ENCODE measurements at regions not wholly inside any gene's neighbourhood (a gene's known extent, or its start where the extent isn't known, plus 50 kb on each side); places are given as distances from the start of the nearest gene placed in this dataset.
A peak's percentile ranks its signal among the peaks of the same experiment; 100 is the strongest.

DNA sequence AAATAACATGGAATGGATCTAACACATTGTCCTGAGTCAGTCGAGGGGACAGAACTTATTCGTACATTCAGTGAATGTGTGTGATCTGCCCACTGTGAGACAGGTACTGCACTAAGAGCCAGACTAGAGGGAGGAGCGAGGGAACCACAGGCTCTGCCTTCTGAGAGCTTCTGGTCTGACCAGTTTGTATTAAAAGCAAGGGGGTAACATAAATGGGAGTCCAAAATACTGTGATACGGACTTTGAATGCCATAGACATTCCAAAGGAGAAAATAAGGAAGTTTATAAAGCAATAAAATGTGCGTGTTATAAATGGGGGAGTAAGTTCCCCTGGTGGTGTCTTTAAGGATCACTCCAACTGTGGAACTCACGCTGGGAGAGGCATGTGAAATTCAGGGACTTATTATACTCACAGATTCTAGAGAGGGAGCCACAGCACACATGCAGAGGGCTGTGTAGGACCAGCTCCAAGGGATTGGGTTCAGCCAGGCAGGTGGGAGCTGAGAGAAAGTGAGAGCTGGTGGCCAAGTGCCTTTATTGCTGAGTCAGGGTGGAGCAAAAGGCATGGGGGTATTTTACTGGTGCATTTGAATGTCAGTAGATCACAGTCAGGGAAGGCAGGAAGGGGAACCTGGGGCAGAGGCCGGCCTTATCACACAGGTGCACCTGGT is 186.5 kb upstream of the WWC1 start:
- Histone ChIP-seq H2BK15ac (ENCODE audit: low read depth, poor library complexity, severe bottlenecking) (no peak overlapping the region), H3K9ac (ENCODE audit: low read length) (no peak overlapping the region), H2AK5ac (ENCODE audit: low read length, severe bottlenecking) (peak overlapping the region; percentile 26), H3K27ac (ENCODE audit: low read length, poor library complexity, severe bottlenecking) (peak overlapping the region; percentile 52), H3K4ac (ENCODE audit: low read depth in 1 of 2, low read length in 2 of 2) (no peak overlapping the region), H3K9me3 (ENCODE audit: control insufficient read depth, low read length) (no peaks in the 10 kb centered on the region), H3K14ac (ENCODE audit: low read length in 2 of 2) (no peak overlapping the region), H3K4me3 (ENCODE audit: insufficient read depth in 1 of 2, low read depth in 1 of 2, low read length in 2 of 2) (no peak overlapping the region), H4K91ac (ENCODE audit: low read length) (no peak overlapping the region), H2AFZ (ENCODE audit: low read depth, low read length) (no peak overlapping the region), H3K18ac (ENCODE audit: low read depth in 1 of 2, low read length in 2 of 2) (no peak overlapping the region), H2BK5ac (ENCODE audit: low read depth, low read length, poor library complexity, severe bottlenecking) (no peak overlapping the region), H3K36me3 (ENCODE audit: control insufficient read depth in 1 of 2, insufficient read depth in 2 of 2, low read depth in 1 of 2, low read length in 2 of 2) (peaks cover 0 to 12% of the 10 kb centered on the region in 2 experiments), H2BK120ac (ENCODE audit: low read depth, low read length) (no peak overlapping the region), H3K27me3 (ENCODE audit: control insufficient read depth in 1 of 2, insufficient read depth in 1 of 2, low read length in 2 of 2) (peaks cover 0 to 3% of the 10 kb centered on the region in 2 experiments), H3K23ac (ENCODE audit: low read length in 2 of 2) (no peak overlapping the region), H4K8ac (ENCODE audit: low read length) (no peak overlapping the region), H3K4me2 (ENCODE audit: low read length, poor library complexity, severe bottlenecking) (no peak overlapping the region), H3K4me1 (ENCODE audit: control insufficient read depth, insufficient read depth, low read depth, low read length) (peaks cover 17% of the 10 kb centered on the region), H2BK12ac (ENCODE audit: low read length in 2 of 2) (no peak overlapping the region), H3K79me1 (replicated peaks; ENCODE audit: low read length, poor library complexity, severe bottlenecking) (peaks cover 2% of the 10 kb centered on the region)
- no peak for DNase-seq
- WGBS = 82% methylated on average over 7 of the region's 7 CpGs

- Histone ChIP-seq H3K9me3 (ENCODE audit: control insufficient read depth, low read length) (no peaks in the 10 kb centered on the region), H4K91ac (ENCODE audit: low read length) (no peak overlapping the region), H3K27me3 (ENCODE audit: control insufficient read depth in 1 of 2, insufficient read depth in 1 of 2, low read length in 2 of 2) (peaks cover 0 to 3% of the 10 kb centered on the region in 2 experiments), H4K8ac (ENCODE audit: low read length) (no peak overlapping the region), H2AFZ (ENCODE audit: low read depth, low read length) (no peak overlapping the region), H2BK5ac (ENCODE audit: low read depth, low read length, poor library complexity, severe bottlenecking) (no peak overlapping the region), H3K27ac (ENCODE audit: low read length, poor library complexity, severe bottlenecking) (peak overlapping the region; percentile 87), H3K4ac (ENCODE audit: low read depth in 1 of 2, low read length in 2 of 2) (no peak overlapping the region), H2BK15ac (ENCODE audit: low read depth, poor library complexity, severe bottlenecking) (no peak overlapping the region), H2BK12ac (ENCODE audit: low read length in 2 of 2) (no peak overlapping the region), H2AK5ac (ENCODE audit: low read length, severe bottlenecking) (peak overlapping the region; percentile 44), H3K79me1 (replicated peaks; ENCODE audit: low read length, poor library complexity, severe bottlenecking) (peaks cover 2% of the 10 kb centered on the region), H3K36me3 (ENCODE audit: control insufficient read depth in 1 of 2, insufficient read depth in 2 of 2, low read depth in 1 of 2, low read length in 2 of 2) (peaks cover 0 to 12% of the 10 kb centered on the region in 2 experiments), H3K4me3 (ENCODE audit: insufficient read depth in 1 of 2, low read depth in 1 of 2, low read length in 2 of 2) (no peak overlapping the region), H3K14ac (ENCODE audit: low read length in 2 of 2) (no peak overlapping the region), H3K18ac (ENCODE audit: low read depth in 1 of 2, low read length in 2 of 2) (no peak overlapping the region), H3K23ac (ENCODE audit: low read length in 2 of 2) (no peak overlapping the region), H3K9ac (ENCODE audit: low read length) (no peak overlapping the region), H3K4me2 (ENCODE audit: low read length, poor library complexity, severe bottlenecking) (no peak overlapping the region), H3K4me1 (ENCODE audit: control insufficient read depth, insufficient read depth, low read depth, low read length) (peaks cover 17% of the 10 kb centered on the region), H2BK120ac (ENCODE audit: low read depth, low read length) (no peak overlapping the region)
- DNase-seq = no peak
- 56% methylated on average over 7 of the region's 8 CpGs for WGBS
Observed at GRCh38 chr5:168106008-168106761, 185.3 kb upstream of the WWC1 start.

DNA sequence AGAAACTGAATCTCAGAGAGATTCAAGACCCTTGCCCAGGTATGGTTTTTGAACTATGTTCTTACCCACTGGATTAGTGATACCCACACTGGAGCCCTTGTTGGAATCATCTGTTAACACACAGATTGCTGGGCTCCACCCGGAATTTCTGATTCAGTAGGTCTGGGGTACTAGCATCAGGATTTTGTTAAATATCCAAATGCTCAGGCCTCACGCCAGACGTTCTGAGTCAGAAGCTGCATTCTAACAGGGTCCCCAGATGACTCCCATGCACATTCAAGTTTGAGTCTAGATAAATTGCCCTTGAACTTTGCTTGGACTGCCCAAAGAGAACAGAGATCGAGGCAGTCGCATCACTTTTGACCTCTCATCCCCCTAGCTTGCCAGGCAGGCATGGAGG is 182.0 kb upstream of the WWC1 start:
- H2BK120ac ChIP-seq (ENCODE audit: low read depth, low read length) = no peak overlapping the region
- H4K91ac ChIP-seq (ENCODE audit: low read length) = no peak overlapping the region
- H2AK5ac ChIP-seq (ENCODE audit: low read length, severe bottlenecking) = no peak overlapping the region
- H3K18ac ChIP-seq (ENCODE audit: low read depth in 1 of 2, low read length in 2 of 2) = no peak overlapping the region
- no peak overlapping the region for H3K23ac ChIP-seq (ENCODE audit: low read length in 2 of 2)
- H3K36me3 ChIP-seq (ENCODE audit: control insufficient read depth in 1 of 2, insufficient read depth in 2 of 2, low read depth in 1 of 2, low read length in 2 of 2) = peaks cover 0 to 6% of the 10 kb centered on the region in 2 experiments
- DNase-seq = no peak
- H3K9me3 ChIP-seq (ENCODE audit: control insufficient read depth, low read length) = no peaks in the 10 kb centered on the region
- no peak overlapping the region for H3K4me2 ChIP-seq (ENCODE audit: low read length, poor library complexity, severe bottlenecking)
- 79% methylated on average over 5 of the region's 5 CpGs for WGBS
- no peak overlapping the region for H2BK5ac ChIP-seq (ENCODE audit: low read depth, low read length, poor library complexity, severe bottlenecking)
- H4K8ac ChIP-seq (ENCODE audit: low read length) = no peak overlapping the region
- no peak overlapping the region for H3K4ac ChIP-seq (ENCODE audit: low read depth in 1 of 2, low read length in 2 of 2)
- no peak overlapping the region for H2AFZ ChIP-seq (ENCODE audit: low read depth, low read length)
- H3K4me1 ChIP-seq (ENCODE audit: control insufficient read depth, insufficient read depth, low read depth, low read length) = peaks cover 14% of the 10 kb centered on the region
- no peak overlapping the region for H2BK12ac ChIP-seq (ENCODE audit: low read length in 2 of 2)
- H3K14ac ChIP-seq (ENCODE audit: low read length in 2 of 2) = no peak overlapping the region
- H2BK15ac ChIP-seq (ENCODE audit: low read depth, poor library complexity, severe bottlenecking) = no peak overlapping the region
- no peak overlapping the region for H3K9ac ChIP-seq (ENCODE audit: low read length)
- H3K27ac ChIP-seq (ENCODE audit: low read length, poor library complexity, severe bottlenecking) = no peak overlapping the region
- H3K4me3 ChIP-seq (ENCODE audit: insufficient read depth in 1 of 2, low read depth in 1 of 2, low read length in 2 of 2) = no peak overlapping the region
- H3K79me1 ChIP-seq (replicated peaks; ENCODE audit: low read length, poor library complexity, severe bottlenecking) = peaks cover 2% of the 10 kb centered on the region
- H3K27me3 ChIP-seq (ENCODE audit: control insufficient read depth in 1 of 2, insufficient read depth in 1 of 2, low read length in 2 of 2) = no peaks in the 10 kb centered on the region

- Histone ChIP-seq H2AFZ (ENCODE audit: low read depth, low read length) (no peak overlapping the region), H2BK120ac (ENCODE audit: low read depth, low read length) (no peak overlapping the region), H3K23ac (ENCODE audit: low read length in 2 of 2) (no peak overlapping the region), H2BK5ac (ENCODE audit: low read depth, low read length, poor library complexity, severe bottlenecking) (no peak overlapping the region), H3K27me3 (ENCODE audit: control insufficient read depth in 1 of 2, insufficient read depth in 1 of 2, low read length in 2 of 2) (peaks cover 0 to under 1% of the 10 kb centered on the region in 2 experiments), H3K4me1 (ENCODE audit: control insufficient read depth, insufficient read depth, low read depth, low read length) (peaks cover 7% of the 10 kb centered on the region), H2AK5ac (ENCODE audit: low read length, severe bottlenecking) (no peak overlapping the region), H3K18ac (ENCODE audit: low read depth in 1 of 2, low read length in 2 of 2) (no peak overlapping the region), H2BK12ac (ENCODE audit: low read length in 2 of 2) (no peak overlapping the region), H2BK15ac (ENCODE audit: low read depth, poor library complexity, severe bottlenecking) (no peak overlapping the region), H3K36me3 (ENCODE audit: control insufficient read depth in 1 of 2, insufficient read depth in 2 of 2, low read depth in 1 of 2, low read length in 2 of 2) (peaks cover 0 to 3% of the 10 kb centered on the region in 2 experiments), H4K8ac (ENCODE audit: low read length) (no peak overlapping the region), H3K4ac (ENCODE audit: low read depth in 1 of 2, low read length in 2 of 2) (no peak overlapping the region), H3K27ac (ENCODE audit: low read length, poor library complexity, severe bottlenecking) (no peak overlapping the region), H3K9me3 (ENCODE audit: control insufficient read depth, low read length) (no peaks in the 10 kb centered on the region), H3K4me3 (ENCODE audit: insufficient read depth in 1 of 2, low read depth in 1 of 2, low read length in 2 of 2) (no peak overlapping the region), H3K79me1 (replicated peaks; ENCODE audit: low read length, poor library complexity, severe bottlenecking) (peaks cover 2% of the 10 kb centered on the region), H3K14ac (ENCODE audit: low read length in 2 of 2) (no peak overlapping the region), H4K91ac (ENCODE audit: low read length) (no peak overlapping the region), H3K9ac (ENCODE audit: low read length) (no peak overlapping the region), H3K4me2 (ENCODE audit: low read length, poor library complexity, severe bottlenecking) (no peak overlapping the region)
- 68% methylated on average over 3 of the region's 5 CpGs for WGBS
- DNase-seq = no peak
Observed at GRCh38 chr5:168110384-168110783, 181.1 kb upstream of the WWC1 start.
